ENCODE measurements at regions not wholly inside any gene's neighbourhood (a gene's known extent, or its start where the extent isn't known, plus 50 kb on each side); places are given as distances from the start of the nearest gene placed in this dataset.

- no peaks in the 10 kb centered on the region for H3K4me1 ChIP-seq (ENCODE audit: insufficient read depth, low read length)
- no peaks in the 10 kb centered on the region for H3K79me2 ChIP-seq (ENCODE audit: insufficient read depth, low read length)
- no peak for ATAC-seq (ENCODE audit: insufficient read depth, low read depth)
- no peaks in the 10 kb centered on the region for H3K36me3 ChIP-seq (ENCODE audit: insufficient read depth, low read length)
- H3K9me3 ChIP-seq (ENCODE audit: insufficient read depth, low read length, severe bottlenecking): no peaks in the 10 kb centered on the region
- H2AFZ ChIP-seq (ENCODE audit: low read depth, low read length): no peak overlapping the region
- no peak for TF ChIP-seq EZH2 (IDR thresholded peaks at IDR 0.05; ENCODE audit: borderline replicate concordance, low read depth, low read length, severe bottlenecking)
- TF ChIP-seq CTCF (IDR thresholded peaks at IDR 0.05; ENCODE audit: borderline replicate concordance, extremely low read depth, low read length, poor library complexity, severe bottlenecking): no peak
- no peak overlapping the region for H3K27ac ChIP-seq (ENCODE audit: low read length)
- no peak overlapping the region for H3K9ac ChIP-seq (ENCODE audit: low read depth, low read length)
- DNase-seq: no peak
- H3K4me3 ChIP-seq (ENCODE audit: low read depth in 1 of 2, low read length in 2 of 2): no peak overlapping the region
- no peaks in the 10 kb centered on the region for H4K20me1 ChIP-seq (ENCODE audit: insufficient read depth, low read length)
- no peaks in the 10 kb centered on the region for H3K27me3 ChIP-seq (ENCODE audit: insufficient read depth, low read length, poor library complexity)
- H3K4me2 ChIP-seq (ENCODE audit: insufficient read depth, low read length): no peak overlapping the region
These were observed 753.9 kb downstream of the COL12A1 start for GRCh38 chr6:74451953-74452352.

GRCh38 chr6:74448850-74449249 is 752.8 kb downstream of the CD109 start:
- no peak for TF ChIP-seq CTCF (IDR thresholded peaks at IDR 0.05; ENCODE audit: borderline replicate concordance, extremely low read depth, low read length, poor library complexity, severe bottlenecking)
- TF ChIP-seq EZH2 (IDR thresholded peaks at IDR 0.05; ENCODE audit: borderline replicate concordance, low read depth, low read length, severe bottlenecking): no peak
- no peak for DNase-seq
- H3K4me1 ChIP-seq (ENCODE audit: insufficient read depth, low read length): no peaks in the 10 kb centered on the region
- H3K36me3 ChIP-seq (ENCODE audit: insufficient read depth, low read length): no peaks in the 10 kb centered on the region
- no peak overlapping the region for H2AFZ ChIP-seq (ENCODE audit: low read depth, low read length)
- H3K9ac ChIP-seq (ENCODE audit: low read depth, low read length): no peak overlapping the region
- no peak overlapping the region for H3K4me3 ChIP-seq (ENCODE audit: low read depth in 1 of 2, low read length in 2 of 2)
- H3K27ac ChIP-seq (ENCODE audit: low read length): no peak overlapping the region
- ATAC-seq (ENCODE audit: insufficient read depth, low read depth): no peak
- no peaks in the 10 kb centered on the region for H3K9me3 ChIP-seq (ENCODE audit: insufficient read depth, low read length, severe bottlenecking)
- no peaks in the 10 kb centered on the region for H3K27me3 ChIP-seq (ENCODE audit: insufficient read depth, low read length, poor library complexity)
- no peak overlapping the region for H3K4me2 ChIP-seq (ENCODE audit: insufficient read depth, low read length)
- no peaks in the 10 kb centered on the region for H4K20me1 ChIP-seq (ENCODE audit: insufficient read depth, low read length)
- no peaks in the 10 kb centered on the region for H3K79me2 ChIP-seq (ENCODE audit: insufficient read depth, low read length)

- no peak overlapping the region for H3K4me2 ChIP-seq (ENCODE audit: insufficient read depth, low read length)
- no peak for DNase-seq
- H3K27ac ChIP-seq (ENCODE audit: low read length): no peak overlapping the region
These were observed 751.0 kb downstream of the CD109 start for GRCh38 chr6:74447013-74447412.

More at GRCh38 chr6:74447013-74447412, 751.0 kb downstream of the CD109 start:
- H3K4me1 ChIP-seq (ENCODE audit: insufficient read depth, low read length): no peaks in the 10 kb centered on the region
- no peaks in the 10 kb centered on the region for H3K27me3 ChIP-seq (ENCODE audit: insufficient read depth, low read length, poor library complexity)
- H3K36me3 ChIP-seq (ENCODE audit: insufficient read depth, low read length): no peaks in the 10 kb centered on the region
- H4K20me1 ChIP-seq (ENCODE audit: insufficient read depth, low read length): no peaks in the 10 kb centered on the region
- no peak overlapping the region for H2AFZ ChIP-seq (ENCODE audit: low read depth, low read length)
- H3K79me2 ChIP-seq (ENCODE audit: insufficient read depth, low read length): no peaks in the 10 kb centered on the region
- no peak for TF ChIP-seq CTCF (IDR thresholded peaks at IDR 0.05; ENCODE audit: borderline replicate concordance, extremely low read depth, low read length, poor library complexity, severe bottlenecking)
- TF ChIP-seq EZH2 (IDR thresholded peaks at IDR 0.05; ENCODE audit: borderline replicate concordance, low read depth, low read length, severe bottlenecking): no peak
- H3K9ac ChIP-seq (ENCODE audit: low read depth, low read length): no peak overlapping the region
- H3K9me3 ChIP-seq (ENCODE audit: insufficient read depth, low read length, severe bottlenecking): no peaks in the 10 kb centered on the region
- ATAC-seq (ENCODE audit: insufficient read depth, low read depth): no peak
- no peak overlapping the region for H3K4me3 ChIP-seq (ENCODE audit: low read depth in 1 of 2, low read length in 2 of 2)
